ENCODE measurements at regions not wholly inside any gene's neighbourhood (a gene's known extent, or its start where the extent isn't known, plus 50 kb on each side); places are given as distances from the start of the nearest gene placed in this dataset.

- ChIA-PET CTCF (no interaction called here), POLR2A (no interaction called here)
- no peak for ATAC-seq
Observed at GRCh38 chr6:112626468-112627082, 279.4 kb downstream of the RFPL4B start.

GRCh38 chr6:112634376-112634775, 287.2 kb downstream of the RFPL4B start:
- POLR2A ChIA-PET = no interaction called here
- CTCF ChIA-PET = no interaction called here
- no peak overlapping the region for H3K4me3 Mint-ChIP-seq
- H3K27me3 Mint-ChIP-seq = peaks cover 2% of the 10 kb centered on the region
- no peaks in the 10 kb centered on the region for H3K4me1 Mint-ChIP-seq
- H3K9me3 Mint-ChIP-seq (ENCODE audit: low read depth) = no peaks in the 10 kb centered on the region
- ATAC-seq = no peak
- intact Hi-C loops (cut with DNase I, micrococcal nuclease) = no loop called here
- H3K27ac Mint-ChIP-seq = no peak overlapping the region
- no peak for DNase-seq
- no peaks in the 10 kb centered on the region for H3K36me3 Mint-ChIP-seq (ENCODE audit: low read depth)

More at GRCh38 chr6:112626468-112627082, 279.4 kb downstream of the RFPL4B start:
- Mint-ChIP-seq H3K9me3 (ENCODE audit: low read depth) (no peaks in the 10 kb centered on the region), H3K4me1 (no peaks in the 10 kb centered on the region), H3K27ac (no peak overlapping the region), H3K4me3 (no peak overlapping the region), H3K27me3 (no peaks in the 10 kb centered on the region), H3K36me3 (ENCODE audit: low read depth) (no peaks in the 10 kb centered on the region)
- intact Hi-C loops (cut with DNase I, micrococcal nuclease) = no loop called here
- no peak for DNase-seq

- Mint-ChIP-seq H3K9me3 (ENCODE audit: low read depth) (no peaks in the 10 kb centered on the region), H3K4me3 (no peak overlapping the region), H3K36me3 (ENCODE audit: low read depth) (no peaks in the 10 kb centered on the region), H3K27ac (no peak overlapping the region), H3K4me1 (no peaks in the 10 kb centered on the region), H3K27me3 (peaks cover 1% of the 10 kb centered on the region)
- intact Hi-C loops (cut with DNase I, micrococcal nuclease) = no loop called here
- ChIA-PET POLR2A (no interaction called here), CTCF (no interaction called here)
- DNase-seq = no peak
- no peak for ATAC-seq
Observed at GRCh38 chr6:112636650-112637262, 289.6 kb downstream of the RFPL4B start.

GRCh38 chr6:112639391-112639831, 292.3 kb downstream of the RFPL4B start:
- POLR2A ChIA-PET = no interaction called here
- ATAC-seq (no peak), DNase-seq (no peak)
- intact Hi-C loops (cut with DNase I, micrococcal nuclease) = no loop called here
- CTCF ChIA-PET = no interaction called here
- no peak overlapping the region for H3K4me3 Mint-ChIP-seq
- H3K36me3 Mint-ChIP-seq (ENCODE audit: low read depth) = no peaks in the 10 kb centered on the region
- H3K27me3 Mint-ChIP-seq = no peaks in the 10 kb centered on the region
- H3K4me1 Mint-ChIP-seq = no peaks in the 10 kb centered on the region
- H3K27ac Mint-ChIP-seq = no peak overlapping the region
- H3K9me3 Mint-ChIP-seq (ENCODE audit: low read depth) = no peaks in the 10 kb centered on the region

GRCh38 chr6:112640891-112641290, 293.8 kb downstream of the RFPL4B start:
- POLR2A ChIA-PET = no interaction called here
- Mint-ChIP-seq H3K36me3 (ENCODE audit: low read depth) (no peaks in the 10 kb centered on the region), H3K27ac (no peak overlapping the region), H3K4me3 (no peak overlapping the region), H3K27me3 (no peaks in the 10 kb centered on the region), H3K9me3 (ENCODE audit: low read depth) (no peaks in the 10 kb centered on the region), H3K4me1 (no peaks in the 10 kb centered on the region)
- CTCF ChIA-PET = no interaction called here
- DNase-seq = no peak
- intact Hi-C loops (cut with DNase I, micrococcal nuclease) = no loop called here
- no peak for ATAC-seq

- intact Hi-C loops (cut with DNase I, micrococcal nuclease) = no loop called here
- ChIA-PET POLR2A (no interaction called here), CTCF (interaction anchor here (0.7 kb wide), 1 partner anchor 52 kb away, joined by 3 read pairs; no protein-coding TSS in a partner anchor)
- DNase-seq = no peak
- no peaks in the 10 kb centered on the region for H3K36me3 Mint-ChIP-seq (ENCODE audit: low read depth)
- H3K4me1 Mint-ChIP-seq = no peaks in the 10 kb centered on the region
- no peak overlapping the region for H3K4me3 Mint-ChIP-seq
- H3K9me3 Mint-ChIP-seq (ENCODE audit: low read depth) = no peaks in the 10 kb centered on the region
- H3K27ac Mint-ChIP-seq = no peak overlapping the region
- peaks cover 1% of the 10 kb centered on the region for H3K27me3 Mint-ChIP-seq
- no peak for ATAC-seq
Observed at GRCh38 chr6:112649853-112650252, 302.7 kb downstream of the RFPL4B start.

- CTCF ChIA-PET = interaction anchor here (0.5 kb wide), 1 partner anchor 41 kb away, joined by 3 read pairs; no protein-coding TSS in a partner anchor
- no peaks in the 10 kb centered on the region for H3K4me1 Mint-ChIP-seq
- H3K9me3 Mint-ChIP-seq (ENCODE audit: low read depth) = no peaks in the 10 kb centered on the region
- peaks cover 1% of the 10 kb centered on the region for H3K27me3 Mint-ChIP-seq
- H3K27ac Mint-ChIP-seq = no peak overlapping the region
- H3K4me3 Mint-ChIP-seq = no peak overlapping the region
- intact Hi-C loops (cut with DNase I, micrococcal nuclease) = no loop called here
- no peaks in the 10 kb centered on the region for H3K36me3 Mint-ChIP-seq (ENCODE audit: low read depth)
- ATAC-seq = no peak
- POLR2A ChIA-PET = no interaction called here
- DNase-seq = no peak
Observed at GRCh38 chr6:112651239-112651638, 304.1 kb downstream of the RFPL4B start.

GRCh38 chr6:112659912-112660311, 312.8 kb downstream of the RFPL4B start:
- ATAC-seq (no peak), DNase-seq (no peak)
- no peaks in the 10 kb centered on the region for H3K36me3 Mint-ChIP-seq (ENCODE audit: low read depth)
- ChIA-PET CTCF (no interaction called here), POLR2A (no interaction called here)
- no peaks in the 10 kb centered on the region for H3K9me3 Mint-ChIP-seq (ENCODE audit: low read depth)
- H3K27me3 Mint-ChIP-seq = no peaks in the 10 kb centered on the region
- H3K4me1 Mint-ChIP-seq = no peaks in the 10 kb centered on the region
- intact Hi-C loops (cut with DNase I, micrococcal nuclease) = no loop called here
- no peak overlapping the region for H3K4me3 Mint-ChIP-seq
- H3K27ac Mint-ChIP-seq = no peak overlapping the region

GRCh38 chr6:112660626-112661025, 313.5 kb downstream of the RFPL4B start:
- no peak overlapping the region for H3K27ac Mint-ChIP-seq
- no peaks in the 10 kb centered on the region for H3K9me3 Mint-ChIP-seq (ENCODE audit: low read depth)
- ATAC-seq (no peak), DNase-seq (no peak)
- H3K36me3 Mint-ChIP-seq (ENCODE audit: low read depth) = no peaks in the 10 kb centered on the region
- no peak overlapping the region for H3K4me3 Mint-ChIP-seq
- POLR2A ChIA-PET = no interaction called here
- intact Hi-C loops (cut with DNase I, micrococcal nuclease) = no loop called here
- CTCF ChIA-PET = no interaction called here
- no peaks in the 10 kb centered on the region for H3K4me1 Mint-ChIP-seq
- no peaks in the 10 kb centered on the region for H3K27me3 Mint-ChIP-seq

- Mint-ChIP-seq H3K4me3 (no peak overlapping the region), H3K36me3 (ENCODE audit: low read depth) (no peaks in the 10 kb centered on the region), H3K27me3 (no peaks in the 10 kb centered on the region), H3K4me1 (no peaks in the 10 kb centered on the region), H3K27ac (no peak overlapping the region), H3K9me3 (ENCODE audit: low read depth) (no peaks in the 10 kb centered on the region)
- ChIA-PET POLR2A (no interaction called here), CTCF (no interaction called here)
- DNase-seq (no peak), ATAC-seq (no peak)
- intact Hi-C loops (cut with DNase I, micrococcal nuclease) = no loop called here
Observed at GRCh38 chr6:112663698-112664097, 316.6 kb downstream of the RFPL4B start.

- Mint-ChIP-seq H3K4me3 (no peak overlapping the region), H3K4me1 (no peaks in the 10 kb centered on the region), H3K27ac (no peak overlapping the region), H3K27me3 (no peaks in the 10 kb centered on the region), H3K36me3 (ENCODE audit: low read depth) (no peaks in the 10 kb centered on the region), H3K9me3 (ENCODE audit: low read depth) (no peaks in the 10 kb centered on the region)
- intact Hi-C loops (cut with DNase I, micrococcal nuclease) = no loop called here
- POLR2A ChIA-PET = no interaction called here
- DNase-seq (no peak), ATAC-seq (no peak)
- CTCF ChIA-PET = no interaction called here
Observed at GRCh38 chr6:112665114-112665513, 318.0 kb downstream of the RFPL4B start.

GRCh38 chr6:112665815-112666214, 318.7 kb downstream of the RFPL4B start:
- ChIA-PET POLR2A (no interaction called here), CTCF (no interaction called here)
- Mint-ChIP-seq H3K36me3 (ENCODE audit: low read depth) (no peaks in the 10 kb centered on the region), H3K27ac (no peak overlapping the region), H3K4me3 (no peak overlapping the region), H3K9me3 (ENCODE audit: low read depth) (no peaks in the 10 kb centered on the region), H3K27me3 (no peaks in the 10 kb centered on the region), H3K4me1 (no peaks in the 10 kb centered on the region)
- intact Hi-C loops (cut with DNase I, micrococcal nuclease) = no loop called here
- no peak for DNase-seq
- ATAC-seq = no peak

Data from activated CD4-positive, alpha-beta T cell treated with anti-CD3 and anti-CD28 coated beads for 36 hours (primary cell).